HG03066 (cell line): ENCODE measurements at regions not wholly inside any gene's neighbourhood (a gene's known extent, or its start where the extent isn't known, plus 50 kb on each side); places are given as distances from the start of the nearest gene placed in this dataset.
A peak's percentile ranks its signal among the peaks of the same experiment; 100 is the strongest.

ENCODE experiments used
- ATAC-seq: cut with Tn5 transposase; IDR thresholded peaks from one replicate; pipeline ENCODE4 v1.9.1; 2021; ENCODE audit warnings: low read depth; ENCODE audit not compliant: unreplicated experiment

DNA sequence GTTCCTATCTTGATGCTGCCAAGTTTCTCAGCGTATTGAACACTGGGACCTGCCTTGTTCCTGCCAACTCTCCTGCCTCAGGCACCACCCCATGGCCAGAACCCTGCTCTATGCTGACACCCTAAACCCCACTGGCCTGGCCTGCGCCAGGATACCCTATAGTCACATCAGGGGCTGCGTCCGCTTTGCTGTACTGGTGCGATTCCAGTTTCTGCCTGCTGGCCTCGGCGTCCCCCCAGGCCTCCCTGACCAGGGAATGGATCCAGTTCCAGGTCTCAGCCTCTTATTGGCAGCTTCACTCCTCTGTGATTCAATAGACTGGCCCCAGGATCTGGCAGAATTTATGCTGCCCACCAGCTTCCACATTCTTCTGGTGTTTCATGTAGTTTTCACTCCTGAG is 55.0 kb downstream of the GPR6 start:
- ATAC-seq = no peak

GRCh38 chr6:110033749-110034666 is 55.9 kb downstream of the GPR6 start:
- ATAC-seq = no peak

GRCh38 chr6:110034667-110035036 is 56.5 kb downstream of the GPR6 start:
- no peak for ATAC-seq

DNA sequence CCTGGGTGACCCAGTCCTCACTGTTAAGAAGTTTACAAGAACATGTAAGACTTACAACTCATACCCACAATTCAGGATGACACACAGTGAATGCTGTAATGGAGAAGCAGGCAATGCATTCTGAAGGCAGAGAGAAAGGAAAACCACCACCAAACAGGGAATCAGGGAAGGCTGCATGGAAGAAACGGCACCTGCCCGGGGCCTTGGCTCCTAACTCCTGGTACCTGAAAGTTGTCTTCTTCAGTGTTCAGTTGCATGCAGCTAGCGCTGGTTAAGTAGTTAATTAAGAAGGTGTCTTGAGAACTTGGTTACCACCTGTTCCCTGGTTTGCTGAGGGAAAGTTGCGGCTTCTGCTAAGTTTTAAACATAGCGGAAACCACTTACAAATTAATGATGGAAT is 57.2 kb downstream of the GPR6 start:
- ATAC-seq = no peak

DNA sequence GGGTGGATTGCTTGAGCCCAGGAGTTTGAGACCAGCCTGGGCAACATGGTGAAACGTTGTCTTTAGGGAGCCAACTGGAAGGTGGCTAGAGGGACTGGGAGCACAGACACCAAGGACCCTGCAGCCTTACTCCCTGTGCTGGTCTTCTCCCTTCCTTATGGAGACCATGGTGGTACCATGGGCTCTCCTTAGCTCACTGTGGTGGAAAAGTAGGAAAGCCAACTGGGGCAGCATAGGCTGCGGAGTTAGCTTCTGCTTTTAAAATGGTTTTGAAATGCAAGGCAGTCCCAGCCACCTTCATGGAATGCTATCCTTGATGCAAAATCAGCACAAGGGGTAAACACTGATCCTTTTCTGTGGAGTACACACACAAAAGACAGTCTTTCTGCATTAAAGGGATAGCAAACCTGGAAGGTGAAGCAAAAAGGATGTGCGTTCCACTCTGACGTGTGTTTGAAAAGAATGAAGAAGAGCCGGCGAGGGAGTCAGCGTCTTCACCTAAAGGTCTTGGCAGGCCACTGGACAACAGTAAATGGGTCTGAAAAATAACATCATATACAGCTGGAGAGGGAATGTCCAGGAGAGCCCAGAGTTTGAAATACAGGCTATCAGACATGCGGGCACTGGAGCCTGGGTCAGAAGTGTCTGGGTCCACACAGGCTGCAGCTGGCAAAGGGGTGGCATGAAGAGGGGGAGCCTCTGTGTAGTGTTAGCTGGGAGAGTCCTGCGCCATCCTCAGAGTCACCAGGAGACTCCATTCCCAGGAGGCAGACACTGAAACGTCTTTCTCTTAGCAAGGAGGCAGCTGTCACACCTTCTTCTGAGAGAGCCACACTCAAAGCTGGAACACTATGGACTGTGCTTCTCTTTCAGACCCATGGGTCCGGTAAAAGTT is 58.5 kb downstream of the GPR6 start:
- no peak for ATAC-seq

DNA sequence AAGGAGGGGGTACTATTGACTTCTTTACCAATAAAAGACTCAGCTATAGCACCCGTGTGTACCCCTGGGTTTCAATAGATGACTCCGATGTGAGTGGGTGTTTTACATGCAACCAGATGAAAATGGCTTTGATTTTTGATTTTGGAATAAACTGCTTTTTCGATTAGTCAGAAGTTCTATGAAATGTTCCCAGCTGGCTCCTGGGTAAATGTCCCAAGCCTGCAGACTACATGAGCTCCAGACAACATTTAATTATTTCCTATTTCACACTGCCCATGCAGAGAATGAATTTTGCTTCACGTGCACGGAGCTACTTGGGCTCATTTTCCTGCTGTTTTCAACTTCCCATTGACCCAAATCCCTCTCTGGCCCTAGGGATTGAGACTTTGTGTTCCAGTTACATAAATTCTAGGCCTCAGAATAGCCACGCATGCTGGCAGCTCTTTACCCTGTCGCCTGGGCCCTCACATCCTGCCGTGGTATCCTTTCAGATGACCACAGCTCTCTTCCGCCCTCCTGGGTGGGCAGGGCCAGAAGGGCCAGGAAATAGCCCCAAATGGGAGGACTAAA is 59.7 kb downstream of the GPR6 start:
- no peak for ATAC-seq

GRCh38 chr6:110039364-110039980 is 61.4 kb downstream of the GPR6 start:
- peak; percentile 75 for ATAC-seq

GRCh38 chr6:110039981-110040383 is 61.9 kb downstream of the GPR6 start:
- ATAC-seq = peak; percentile 45

DNA sequence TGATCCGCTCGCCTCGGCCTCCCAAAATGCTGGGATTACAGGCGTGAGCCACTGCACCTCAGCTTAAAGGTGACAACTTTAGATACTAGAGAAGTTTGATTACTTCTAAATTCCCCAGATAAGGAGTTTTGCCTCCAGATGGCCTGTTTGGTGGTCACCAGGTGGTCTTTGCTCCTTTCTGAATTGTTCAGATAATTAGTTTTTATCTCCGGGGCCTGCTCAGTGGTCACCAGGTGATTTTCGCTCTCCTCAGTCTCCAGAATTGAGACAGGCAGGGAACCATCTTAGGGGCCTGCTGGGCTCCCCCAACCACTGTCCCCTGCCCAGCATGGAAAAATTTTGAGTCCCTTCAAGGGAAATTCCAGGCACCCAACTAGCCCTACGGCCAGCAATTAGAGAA is 62.6 kb downstream of the GPR6 start:
- no peak for ATAC-seq

DNA sequence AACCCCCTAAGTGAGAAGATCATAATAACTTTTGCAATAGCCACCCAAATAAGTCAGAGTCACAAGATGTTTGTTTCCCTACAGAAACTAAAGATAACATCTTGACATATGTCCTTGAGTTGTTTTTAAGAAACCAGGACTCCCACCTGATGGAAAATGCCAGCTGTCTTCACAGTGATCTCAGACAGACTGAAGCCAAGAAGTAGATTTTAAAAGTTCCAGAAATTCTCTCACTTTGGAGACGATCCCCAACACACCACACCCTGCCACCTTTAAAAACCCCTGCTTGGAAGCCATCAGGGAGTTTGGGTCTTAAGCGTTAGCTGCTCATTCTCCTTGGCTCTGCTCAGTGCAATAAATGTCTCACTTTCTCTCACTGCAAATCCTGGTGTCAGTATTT is 63.0 kb downstream of the GPR6 start:
- no peak for ATAC-seq

GRCh38 chr6:110041830-110042229 is 63.7 kb downstream of the GPR6 start:
- ATAC-seq = no peak

- ATAC-seq = no peak
Measured at GRCh38 chr6:110042670-110043296, 64.7 kb downstream of the GPR6 start.

GRCh38 chr6:110043366-110043994 is 65.4 kb downstream of the GPR6 start:
- no peak for ATAC-seq

DNA sequence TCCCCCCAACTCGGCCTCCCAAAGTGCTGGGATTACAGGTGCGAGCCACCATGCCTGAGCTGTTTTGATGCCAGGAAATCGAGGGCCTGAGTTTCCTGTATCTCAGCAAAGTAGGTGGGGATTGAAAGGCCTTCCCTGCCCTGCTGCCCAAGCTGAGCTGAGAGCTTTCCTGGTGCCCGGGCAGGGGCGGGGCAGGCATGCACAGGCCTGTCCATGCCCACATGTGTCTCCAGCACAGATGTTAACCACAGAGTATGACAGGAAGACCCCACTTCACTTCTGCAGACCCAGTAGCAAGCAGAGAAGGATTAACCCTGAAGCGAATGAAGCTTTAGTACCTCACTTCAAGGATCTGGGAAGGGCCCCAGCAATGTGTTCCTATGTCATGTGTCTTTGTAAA is 66.0 kb downstream of the GPR6 start:
- no peak for ATAC-seq

- no peak for ATAC-seq
Measured at GRCh38 chr6:110044622-110045021, 66.5 kb downstream of the GPR6 start.

GRCh38 chr6:110048221-110048875 is 70.2 kb downstream of the GPR6 start:
- no peak for ATAC-seq

DNA sequence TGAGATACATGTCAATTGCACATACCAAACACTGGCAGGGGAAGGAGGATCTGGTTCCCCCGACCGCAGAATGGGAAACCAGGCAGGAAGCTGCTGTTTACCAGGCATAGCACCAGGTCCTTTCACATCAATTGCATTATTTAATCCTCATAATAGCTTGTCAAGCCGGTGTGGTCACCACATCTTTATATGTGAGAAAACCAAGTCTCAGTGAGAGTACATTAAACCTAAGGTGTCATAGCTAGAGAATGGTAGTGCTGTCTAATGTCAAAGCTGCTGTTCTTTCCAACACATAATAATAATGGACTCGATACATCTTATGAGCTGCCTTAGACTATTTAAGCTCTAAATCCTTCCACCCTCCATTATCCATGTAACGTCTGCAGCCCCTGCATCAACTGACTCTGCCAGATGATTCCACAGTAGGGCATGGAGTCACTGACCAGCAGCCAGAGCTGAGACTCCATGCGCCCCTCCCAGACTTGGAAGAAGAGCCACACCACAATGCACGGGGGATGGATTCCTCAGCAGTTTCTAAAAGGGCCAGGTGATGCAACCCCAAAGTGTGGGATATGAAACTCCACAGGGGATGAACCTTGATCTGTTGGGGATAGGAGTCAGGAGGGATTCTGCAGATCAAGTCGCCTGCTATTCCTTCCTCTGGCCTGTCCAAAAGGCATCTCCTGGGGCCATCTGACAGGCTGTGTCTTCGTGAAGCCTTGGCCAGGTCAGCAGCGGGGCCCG is 71.8 kb downstream of the GPR6 start:
- ATAC-seq = no peak
